ENCODE measurements at regions not wholly inside any gene's neighbourhood (a gene's known extent, or its start where the extent isn't known, plus 50 kb on each side); places are given as distances from the start of the nearest gene placed in this dataset.

DNA sequence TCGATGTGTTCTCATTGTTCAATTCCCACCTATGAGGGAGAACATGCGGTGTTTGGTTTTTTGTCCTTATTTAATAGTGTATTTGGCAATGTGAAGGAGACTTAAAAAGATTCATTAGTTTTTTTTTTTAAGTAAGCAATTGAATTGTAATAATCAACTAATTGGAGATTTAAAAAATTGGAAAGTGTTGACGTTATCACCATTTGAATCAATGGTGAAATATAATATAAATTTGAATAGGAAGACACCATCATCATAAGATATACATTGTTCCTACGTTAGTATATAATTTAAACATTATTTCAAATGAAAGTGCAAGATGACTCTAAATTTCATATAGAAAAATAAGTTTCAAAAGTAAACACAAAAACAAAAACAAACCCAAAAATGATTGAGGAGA is 2858.1 kb upstream of the PCDH20 start:
- TF ChIP-seq, protein P1, sequence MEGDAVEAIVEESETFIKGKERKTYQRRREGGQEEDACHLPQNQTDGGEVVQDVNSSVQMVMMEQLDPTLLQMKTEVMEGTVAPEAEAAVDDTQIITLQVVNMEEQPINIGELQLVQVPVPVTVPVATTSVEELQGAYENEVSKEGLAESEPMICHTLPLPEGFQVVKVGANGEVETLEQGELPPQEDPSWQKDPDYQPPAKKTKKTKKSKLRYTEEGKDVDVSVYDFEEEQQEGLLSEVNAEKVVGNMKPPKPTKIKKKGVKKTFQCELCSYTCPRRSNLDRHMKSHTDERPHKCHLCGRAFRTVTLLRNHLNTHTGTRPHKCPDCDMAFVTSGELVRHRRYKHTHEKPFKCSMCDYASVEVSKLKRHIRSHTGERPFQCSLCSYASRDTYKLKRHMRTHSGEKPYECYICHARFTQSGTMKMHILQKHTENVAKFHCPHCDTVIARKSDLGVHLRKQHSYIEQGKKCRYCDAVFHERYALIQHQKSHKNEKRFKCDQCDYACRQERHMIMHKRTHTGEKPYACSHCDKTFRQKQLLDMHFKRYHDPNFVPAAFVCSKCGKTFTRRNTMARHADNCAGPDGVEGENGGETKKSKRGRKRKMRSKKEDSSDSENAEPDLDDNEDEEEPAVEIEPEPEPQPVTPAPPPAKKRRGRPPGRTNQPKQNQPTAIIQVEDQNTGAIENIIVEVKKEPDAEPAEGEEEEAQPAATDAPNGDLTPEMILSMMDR (conservative IDR thresholded peaks at IDR 0.05) = no peak
- TF ChIP-seq ZFX (IDR thresholded peaks at IDR 0.05) = no peak

All from C4-2B (cell line).